H7 (cell line): ENCODE measurements at regions not wholly inside any gene's neighbourhood (a gene's known extent, or its start where the extent isn't known, plus 50 kb on each side); places are given as distances from the start of the nearest gene placed in this dataset.

Experiments
- DNase-seq: peaks from one replicate; pipeline ENCODE4 v3.0.0; 2012
- H3K27me3 ChIP-seq: 2 replicates; pipeline ENCODE4 v1.6.0; 2011; ENCODE audit warnings: mild to moderate bottlenecking, low read length; ENCODE audit not compliant: control insufficient read depth, insufficient read depth
- H3K36me3 ChIP-seq: replicated peaks from 2 replicates; pipeline ENCODE4 v1.5.1; 2011; ENCODE audit warnings: low read length; ENCODE audit not compliant: control insufficient read depth, insufficient read depth
- H3K4me3 ChIP-seq: 2 replicates; pipeline ENCODE4 v1.5.1; 2011; ENCODE audit warnings: low read depth, mild to moderate bottlenecking, control low read depth, low read length, moderate library complexity; ENCODE audit not compliant: insufficient read depth

DNA sequence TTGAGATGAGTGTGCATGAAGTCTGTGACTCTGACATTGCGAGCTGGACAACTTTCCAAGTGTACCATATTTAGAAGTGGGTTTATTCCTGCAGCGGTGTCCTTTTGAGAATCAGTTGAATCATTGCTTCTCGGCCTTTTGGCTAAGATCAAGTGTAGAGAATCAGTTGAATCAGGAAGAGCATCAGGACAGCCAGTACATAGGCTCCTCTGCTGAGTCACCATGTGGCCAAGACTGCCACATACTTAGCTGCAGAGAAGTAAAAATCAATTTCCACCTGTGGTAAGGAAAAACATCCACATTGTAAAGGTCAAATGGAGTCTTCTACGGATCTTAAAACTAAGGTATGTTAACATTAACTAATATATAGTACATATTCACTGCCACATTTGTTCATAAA is 428.4 kb upstream of the MARCKS start:
- no peaks in the 10 kb centered on the region for H3K36me3 ChIP-seq
- DNase-seq, result no peak
- no peak overlapping the region for H3K4me3 ChIP-seq
- no peaks in the 10 kb centered on the region for H3K27me3 ChIP-seq

DNA sequence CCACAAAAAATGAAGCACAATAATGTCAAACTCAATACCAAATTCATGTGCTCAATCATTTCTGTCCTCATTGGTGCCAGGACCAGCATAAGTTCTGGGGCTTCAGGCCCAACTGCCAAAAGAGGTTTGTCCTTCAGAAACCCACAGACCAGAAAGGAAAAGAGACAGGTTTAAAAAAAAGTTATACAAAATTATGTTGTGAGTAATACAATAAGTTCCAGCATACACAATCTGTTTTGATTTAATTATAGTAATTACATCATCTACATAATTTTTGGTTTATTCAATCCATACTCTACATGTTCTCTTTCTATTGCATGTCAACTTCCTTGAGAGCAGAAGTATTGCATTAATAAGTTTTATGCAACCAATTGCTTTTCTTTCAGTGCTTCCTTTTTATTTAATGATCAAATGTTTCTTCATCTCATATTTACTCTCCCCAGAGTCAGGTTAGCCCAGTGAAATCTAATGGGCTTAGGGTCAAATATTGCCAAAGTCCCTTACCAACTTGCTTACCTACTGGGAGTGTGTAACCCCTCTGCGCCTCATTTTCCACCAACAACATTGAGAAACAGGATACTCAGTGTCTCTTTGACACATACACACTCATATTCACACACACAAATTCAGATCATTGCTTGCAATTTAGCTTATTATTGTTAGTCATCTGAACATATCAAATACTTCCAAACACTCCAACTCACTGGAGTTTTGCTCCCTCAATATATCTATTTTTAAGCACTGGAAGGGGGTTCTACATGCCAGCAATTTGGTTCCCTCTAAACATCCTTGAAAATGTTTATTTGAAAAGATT is 424.4 kb upstream of the MARCKS start:
- Histone ChIP-seq H3K27me3 (no peaks in the 10 kb centered on the region), H3K4me3 (no peak overlapping the region)
- DNase-seq, result no peak

DNA sequence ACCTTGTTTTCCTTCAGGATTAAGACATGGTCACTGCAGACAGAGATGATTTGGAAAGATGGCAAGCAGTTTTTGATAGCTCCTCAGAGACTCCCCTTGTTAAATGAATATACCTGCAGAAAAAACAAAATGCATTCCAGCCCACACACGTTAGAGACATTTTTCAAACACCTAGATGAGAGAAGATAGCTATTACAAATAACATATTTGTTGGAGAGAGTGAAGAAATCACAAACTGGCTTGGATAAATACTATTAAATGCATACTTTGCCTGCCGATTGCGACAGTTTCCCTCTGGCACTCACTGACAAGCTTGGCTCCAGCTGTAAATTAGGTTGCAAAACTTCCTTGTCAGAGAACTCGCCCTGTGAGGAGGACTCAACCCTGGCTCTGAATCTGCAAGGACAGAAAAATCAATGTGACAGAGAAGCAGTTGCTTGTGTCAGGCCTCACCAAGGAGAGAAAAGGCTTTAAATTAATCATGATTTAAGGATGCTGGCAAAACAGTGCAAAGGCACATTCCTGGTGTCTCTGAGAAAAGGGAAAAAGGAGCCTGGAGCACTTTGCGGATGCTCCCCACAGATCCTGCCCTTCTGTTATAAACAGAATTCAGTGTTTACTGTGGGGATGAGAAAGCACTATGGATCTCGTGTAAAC is 423.7 kb upstream of the MARCKS start:
- Histone ChIP-seq H3K36me3 (no peaks in the 10 kb centered on the region), H3K27me3 (no peaks in the 10 kb centered on the region), H3K4me3 (no peak overlapping the region)
- DNase-seq, result no peak

More for the DNA sequence above, 424.4 kb upstream of the MARCKS start:
- no peaks in the 10 kb centered on the region for H3K36me3 ChIP-seq

DNA sequence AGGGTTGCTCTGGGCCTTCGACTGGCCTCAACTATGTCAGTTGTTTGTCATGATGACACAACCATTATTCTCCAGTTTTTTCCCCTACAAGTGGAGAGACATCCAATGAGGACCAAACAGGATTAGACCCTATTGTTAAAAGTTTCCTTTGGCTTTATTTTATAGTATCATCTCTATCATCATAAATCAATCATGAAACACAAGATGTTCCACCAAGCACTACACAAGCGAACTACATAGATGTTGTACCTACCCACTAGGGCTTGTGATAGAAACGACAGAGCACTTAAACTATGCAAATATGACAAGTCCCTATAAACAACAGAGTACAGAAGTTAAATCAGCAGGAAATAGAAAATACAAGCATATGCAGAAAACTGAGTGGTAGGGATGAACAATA is 422.5 kb upstream of the MARCKS start:
- Histone ChIP-seq H3K4me3 (no peak overlapping the region), H3K27me3 (no peaks in the 10 kb centered on the region), H3K36me3 (no peaks in the 10 kb centered on the region)
- DNase-seq, result no peak

DNA sequence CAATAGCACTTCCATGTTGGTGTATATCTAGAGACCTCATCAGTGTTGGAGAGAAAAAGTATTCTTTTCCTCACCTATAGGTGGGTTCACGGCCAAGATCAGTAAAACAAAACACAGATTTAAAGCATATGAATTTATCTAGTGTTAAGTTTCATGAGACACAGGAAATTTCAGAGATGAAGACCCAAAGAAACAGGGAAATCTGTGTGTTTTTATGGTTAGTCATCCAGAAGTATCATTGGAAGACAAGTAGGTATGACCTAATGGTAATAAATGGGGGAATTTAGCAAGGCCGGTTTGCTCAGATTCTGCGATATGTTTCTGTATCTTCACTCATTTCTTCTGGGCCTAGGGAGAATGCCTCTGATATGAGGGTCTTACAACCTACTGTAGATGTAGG is 419.6 kb upstream of the MARCKS start:
- no peak for DNase-seq
- no peaks in the 10 kb centered on the region for H3K36me3 ChIP-seq
- no peak overlapping the region for H3K4me3 ChIP-seq
- H3K27me3 ChIP-seq, result no peaks in the 10 kb centered on the region

DNA sequence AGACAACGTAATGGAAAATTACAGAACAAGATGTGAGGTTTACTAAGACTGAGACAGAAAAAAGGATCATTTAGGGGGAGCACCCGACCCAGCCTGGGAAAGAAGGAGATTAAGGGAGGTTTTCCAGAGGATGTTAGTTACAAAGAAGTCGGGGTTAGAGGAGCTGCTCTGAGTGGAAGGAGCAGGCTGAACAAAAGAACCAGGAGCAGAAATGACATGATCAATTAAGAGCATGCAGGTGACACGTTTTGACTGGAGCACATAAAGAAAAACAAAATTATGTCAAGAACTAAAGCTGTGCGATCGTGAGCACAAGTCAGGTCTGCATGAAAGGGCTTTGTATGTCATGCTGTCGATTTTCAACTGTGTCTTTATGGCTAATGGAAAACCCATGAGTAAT is 417.3 kb upstream of the MARCKS start:
- Histone ChIP-seq H3K36me3 (no peaks in the 10 kb centered on the region), H3K4me3 (no peak overlapping the region), H3K27me3 (no peaks in the 10 kb centered on the region)
- no peak for DNase-seq

DNA sequence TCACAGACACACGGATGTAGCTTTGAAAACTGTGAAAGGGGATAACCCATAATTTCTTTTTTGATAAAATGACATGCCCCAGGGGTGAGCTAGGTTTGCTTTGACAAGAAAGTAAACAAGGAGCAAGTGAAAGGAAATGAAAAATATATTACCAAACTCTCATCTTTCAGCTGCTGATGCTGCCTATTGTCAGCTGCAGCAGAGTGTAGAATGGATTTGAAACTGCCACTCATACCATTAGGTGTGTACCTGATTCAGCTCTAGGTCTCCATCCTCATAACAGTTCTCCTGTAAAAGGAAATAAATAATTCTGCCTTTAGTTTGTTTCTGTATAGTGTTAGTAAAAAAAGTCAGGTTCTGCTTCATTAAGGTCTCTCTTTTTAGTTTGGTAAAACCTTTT is 415.1 kb upstream of the MARCKS start:
- Histone ChIP-seq H3K4me3 (no peak overlapping the region), H3K36me3 (no peaks in the 10 kb centered on the region)

DNA sequence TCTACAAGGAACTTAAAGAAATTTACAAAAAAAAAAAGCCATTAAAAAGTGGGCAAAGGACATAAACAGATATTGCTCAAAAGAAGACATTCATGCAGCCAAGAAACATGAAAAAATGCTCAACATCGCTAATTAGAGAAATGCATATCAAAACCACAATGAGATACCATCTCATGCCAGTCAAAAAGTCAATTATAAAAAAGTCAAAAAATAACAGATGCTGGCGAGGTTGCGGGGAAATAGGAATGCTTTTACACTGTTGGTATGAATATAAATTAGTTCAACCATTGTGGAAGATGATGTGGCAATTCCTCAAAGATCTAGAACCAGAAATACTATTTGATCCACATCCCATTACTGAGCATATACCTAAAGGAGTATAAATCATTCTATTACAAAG is 411.9 kb upstream of the MARCKS start:
- H3K27me3 ChIP-seq, result no peaks in the 10 kb centered on the region
- no peaks in the 10 kb centered on the region for H3K36me3 ChIP-seq
- H3K4me3 ChIP-seq, result no peak overlapping the region
- DNase-seq, result no peak

More for the DNA sequence above, 415.1 kb upstream of the MARCKS start:
- no peak for DNase-seq
- no peaks in the 10 kb centered on the region for H3K27me3 ChIP-seq

DNA sequence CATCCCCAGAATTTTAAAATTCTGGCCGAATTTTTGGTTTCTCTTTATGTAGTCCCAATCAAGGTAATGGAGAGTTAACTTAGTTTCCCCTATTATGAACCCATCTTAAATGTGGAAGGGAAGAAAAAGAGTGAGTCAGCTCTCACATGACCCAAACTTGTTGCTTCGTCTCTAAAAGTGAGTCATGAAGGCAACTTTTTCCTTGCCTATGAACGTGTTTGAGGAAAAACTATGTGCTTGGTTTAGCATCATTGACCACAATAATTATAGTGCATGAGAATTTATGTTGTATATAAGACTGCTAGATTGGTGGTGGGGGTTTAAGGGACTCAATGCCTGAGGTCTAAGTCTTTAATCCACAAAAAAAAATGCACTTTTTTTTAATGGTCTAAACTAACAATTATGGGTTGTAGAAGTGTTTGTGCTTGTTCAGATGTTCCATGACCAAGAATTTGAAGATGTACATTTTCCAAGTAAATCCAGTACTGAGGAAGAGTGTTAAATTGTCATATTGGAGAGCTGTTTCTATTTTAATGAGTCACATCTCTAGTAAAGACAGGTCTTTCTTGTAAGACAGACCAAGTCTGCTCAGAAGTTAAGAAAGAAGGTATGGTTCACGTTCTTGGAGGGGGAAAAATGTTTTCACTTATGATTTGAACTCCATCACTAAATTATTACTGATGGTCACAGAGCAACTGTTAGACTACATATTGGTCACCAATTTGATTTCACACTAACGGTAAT is 409.9 kb upstream of the MARCKS start:
- no peak for DNase-seq
- H3K4me3 ChIP-seq, result no peak overlapping the region
- no peaks in the 10 kb centered on the region for H3K36me3 ChIP-seq
- no peaks in the 10 kb centered on the region for H3K27me3 ChIP-seq

DNA sequence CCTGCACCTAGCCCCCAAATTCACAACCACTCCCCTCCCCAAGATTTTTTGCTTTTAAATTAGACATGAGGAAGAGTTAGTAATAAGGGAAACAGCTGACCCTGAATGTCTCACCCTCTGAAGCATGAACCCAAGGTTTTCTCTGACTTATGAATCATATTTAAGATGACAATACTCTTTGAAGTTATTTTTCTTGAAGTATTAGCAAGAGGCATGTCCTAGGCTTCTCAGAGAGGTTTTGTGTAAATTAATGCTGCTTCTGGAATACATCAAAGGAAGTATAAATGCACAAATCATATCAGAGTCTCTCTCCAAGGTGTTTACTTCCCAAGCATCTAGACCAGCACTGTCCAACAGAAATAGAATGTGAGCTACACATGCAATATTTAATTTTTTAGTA is 408.1 kb upstream of the MARCKS start:
- Histone ChIP-seq H3K36me3 (no peaks in the 10 kb centered on the region), H3K4me3 (no peak overlapping the region), H3K27me3 (no peaks in the 10 kb centered on the region)
- no peak for DNase-seq

DNA sequence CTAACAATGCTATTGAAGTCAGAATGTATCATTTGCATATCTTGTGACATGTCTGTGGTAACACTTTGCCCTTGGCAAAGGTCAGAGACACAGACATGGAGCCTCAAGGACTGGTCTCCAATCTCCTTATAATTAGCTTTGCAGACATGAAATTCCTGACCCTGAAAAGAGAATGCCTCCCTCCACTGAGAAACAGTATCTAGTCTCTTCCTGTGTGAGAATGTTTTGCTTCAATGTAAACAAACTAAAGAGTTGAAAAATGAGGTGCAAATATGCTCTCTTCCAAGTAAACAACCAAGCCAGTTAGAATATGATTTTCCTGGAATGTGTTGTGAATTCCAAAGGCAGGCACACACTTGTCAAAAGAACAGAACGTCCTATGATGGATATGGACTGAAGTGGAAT is 407.1 kb upstream of the MARCKS start:
- Histone ChIP-seq H3K4me3 (no peak overlapping the region), H3K36me3 (no peaks in the 10 kb centered on the region), H3K27me3 (no peaks in the 10 kb centered on the region)
- DNase-seq, result no peak

DNA sequence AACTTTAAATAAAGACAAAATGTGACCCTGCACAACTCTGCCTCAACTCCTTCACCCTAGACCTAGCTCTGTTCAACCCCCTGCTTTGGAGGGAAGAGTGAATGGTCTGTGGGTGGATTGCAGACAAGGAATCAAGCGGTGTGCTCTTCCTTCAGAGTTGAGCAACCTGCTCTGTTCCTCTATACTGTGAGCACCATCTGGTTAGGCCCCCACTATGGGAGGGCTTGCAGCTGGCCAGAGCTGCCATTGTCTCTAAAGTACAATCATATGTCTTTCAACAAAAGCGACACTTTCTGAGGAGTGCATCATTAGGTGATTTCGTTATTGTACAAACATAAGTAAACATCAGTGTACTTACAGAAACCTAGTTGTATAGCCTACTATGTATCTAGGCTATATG is 406.1 kb upstream of the MARCKS start:
- Histone ChIP-seq H3K36me3 (no peaks in the 10 kb centered on the region), H3K27me3 (no peaks in the 10 kb centered on the region), H3K4me3 (no peak overlapping the region)
- no peak for DNase-seq

DNA sequence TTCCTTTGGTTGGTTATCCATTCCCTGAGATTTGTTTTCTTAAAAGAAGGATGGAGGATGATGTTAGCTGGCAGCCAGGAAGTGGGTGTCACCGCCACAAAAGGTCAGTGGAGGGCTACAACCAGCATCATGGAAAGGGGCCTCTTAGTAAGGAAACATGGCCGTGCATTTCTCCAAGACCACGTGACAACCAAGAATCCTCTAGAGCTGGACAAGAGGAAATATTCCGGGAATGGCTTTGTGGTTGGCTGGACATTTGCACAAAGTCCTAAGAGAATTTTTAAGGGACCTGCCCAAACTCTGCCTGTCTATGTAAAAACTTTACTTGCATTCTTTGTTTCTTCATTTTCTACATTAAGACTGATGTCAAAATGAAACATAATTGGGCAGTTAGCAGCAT is 399.9 kb upstream of the MARCKS start:
- H3K27me3 ChIP-seq, result no peaks in the 10 kb centered on the region
- H3K4me3 ChIP-seq, result no peak overlapping the region
- no peak for DNase-seq
- no peaks in the 10 kb centered on the region for H3K36me3 ChIP-seq

DNA sequence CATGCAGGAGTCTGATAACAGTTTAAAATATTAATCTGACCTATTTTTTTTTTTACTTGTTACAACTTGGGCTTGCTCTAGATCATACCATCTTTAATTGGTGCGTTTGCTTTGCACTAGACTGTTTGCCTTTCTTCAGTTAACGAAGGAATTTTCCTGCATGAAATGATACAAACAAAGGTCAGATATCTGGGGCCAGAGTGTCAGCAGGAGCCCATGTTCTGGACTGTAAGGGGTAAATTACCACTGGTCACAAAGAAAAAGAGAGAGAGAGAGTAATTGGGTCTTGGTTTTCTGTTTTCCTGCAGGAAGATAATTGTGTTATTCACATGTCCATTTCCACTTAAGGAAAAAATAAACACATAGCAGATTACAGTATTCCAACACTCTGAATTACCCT is 399.4 kb upstream of the MARCKS start:
- DNase-seq, result no peak
- Histone ChIP-seq H3K36me3 (no peaks in the 10 kb centered on the region), H3K4me3 (no peak overlapping the region), H3K27me3 (no peaks in the 10 kb centered on the region)
